ENCODE measurements at regions not wholly inside any gene's neighbourhood (a gene's known extent, or its start where the extent isn't known, plus 50 kb on each side); places are given as distances from the start of the nearest gene placed in this dataset.

DNA sequence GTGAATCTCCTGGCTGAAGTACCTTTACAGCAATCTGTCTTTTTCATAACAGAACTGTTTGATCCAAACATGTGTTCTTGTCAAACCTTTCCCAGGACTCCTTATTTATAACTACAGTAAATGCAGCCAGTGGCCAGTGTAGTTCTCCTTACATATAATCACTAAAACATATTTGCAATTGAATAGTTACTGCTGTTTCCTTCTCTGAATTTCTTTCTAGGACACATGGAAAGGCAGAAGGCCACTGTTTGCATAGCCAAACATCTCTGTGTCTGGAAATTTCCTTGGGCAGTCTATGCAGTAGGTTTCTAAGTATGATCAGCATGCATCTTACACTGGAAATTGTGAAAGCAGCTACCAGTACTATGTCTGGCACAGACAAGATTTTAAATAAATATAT is 57.4 kb upstream of the COL3A1 start:
- intact Hi-C loops (cut with DNase I), result no loop called here
- H3K27ac ChIP-seq, result no peak overlapping the region
- TF ChIP-seq POLR2AphosphoS5 (IDR thresholded peaks at IDR 0.05), result no peak
- TF ChIP-seq, protein P1, sequence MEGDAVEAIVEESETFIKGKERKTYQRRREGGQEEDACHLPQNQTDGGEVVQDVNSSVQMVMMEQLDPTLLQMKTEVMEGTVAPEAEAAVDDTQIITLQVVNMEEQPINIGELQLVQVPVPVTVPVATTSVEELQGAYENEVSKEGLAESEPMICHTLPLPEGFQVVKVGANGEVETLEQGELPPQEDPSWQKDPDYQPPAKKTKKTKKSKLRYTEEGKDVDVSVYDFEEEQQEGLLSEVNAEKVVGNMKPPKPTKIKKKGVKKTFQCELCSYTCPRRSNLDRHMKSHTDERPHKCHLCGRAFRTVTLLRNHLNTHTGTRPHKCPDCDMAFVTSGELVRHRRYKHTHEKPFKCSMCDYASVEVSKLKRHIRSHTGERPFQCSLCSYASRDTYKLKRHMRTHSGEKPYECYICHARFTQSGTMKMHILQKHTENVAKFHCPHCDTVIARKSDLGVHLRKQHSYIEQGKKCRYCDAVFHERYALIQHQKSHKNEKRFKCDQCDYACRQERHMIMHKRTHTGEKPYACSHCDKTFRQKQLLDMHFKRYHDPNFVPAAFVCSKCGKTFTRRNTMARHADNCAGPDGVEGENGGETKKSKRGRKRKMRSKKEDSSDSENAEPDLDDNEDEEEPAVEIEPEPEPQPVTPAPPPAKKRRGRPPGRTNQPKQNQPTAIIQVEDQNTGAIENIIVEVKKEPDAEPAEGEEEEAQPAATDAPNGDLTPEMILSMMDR (IDR thresholded peaks at IDR 0.05), result no peak
- no peaks in the 10 kb centered on the region for H3K9me3 ChIP-seq
- no peaks in the 10 kb centered on the region for H3K36me3 ChIP-seq
- no peaks in the 10 kb centered on the region for H3K27me3 ChIP-seq (replicated peaks; ENCODE audit: insufficient read depth)
- H3K4me1 ChIP-seq (replicated peaks), result no peaks in the 10 kb centered on the region
- H3K4me3 ChIP-seq, result no peak overlapping the region
- DNase-seq (ENCODE audit: low spot score), result no peak

DNA sequence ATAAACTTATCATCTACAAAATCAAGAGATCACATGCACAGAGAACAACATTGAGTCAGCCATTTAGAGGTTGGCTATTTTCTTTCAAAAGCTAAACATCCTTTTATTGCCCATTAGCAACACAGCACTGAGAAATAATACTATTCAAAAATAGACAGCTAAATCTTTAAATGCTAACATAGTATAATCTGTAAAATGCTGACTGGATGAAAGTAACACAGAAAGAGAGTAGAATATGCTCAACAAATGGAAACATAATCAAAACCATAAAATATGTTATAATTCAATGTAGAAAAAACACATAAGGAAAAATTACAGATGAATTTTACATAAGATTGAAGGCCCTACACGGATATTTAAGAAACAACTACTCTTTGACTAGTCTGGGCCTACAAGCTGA is 56.5 kb upstream of the COL3A1 start:
- Histone ChIP-seq H3K9me3 (no peaks in the 10 kb centered on the region), H3K27ac (no peak overlapping the region), H3K4me1 (replicated peaks) (no peaks in the 10 kb centered on the region), H3K27me3 (replicated peaks; ENCODE audit: insufficient read depth) (no peaks in the 10 kb centered on the region), H3K4me3 (no peak overlapping the region), H3K36me3 (no peaks in the 10 kb centered on the region)
- no peak for DNase-seq (ENCODE audit: low spot score)
- TF ChIP-seq, protein P1 (IDR thresholded peaks at IDR 0.05), result no peak
- intact Hi-C loops (cut with DNase I), result no loop called here
- WGBS, result 82% methylated on average over 1 of the region's 1 CpG

GRCh38 chr2:188919824-188920223 is 54.3 kb upstream of the COL3A1 start:
- TF ChIP-seq, protein P1 (IDR thresholded peaks at IDR 0.05), result no peak
- TF ChIP-seq POLR2A (IDR thresholded peaks at IDR 0.05) (no peak), POLR2AphosphoS5 (IDR thresholded peaks at IDR 0.05) (no peak)
- 87% methylated on average over 2 of the region's 2 CpGs for WGBS
- H3K4me1 ChIP-seq (replicated peaks), result no peaks in the 10 kb centered on the region
- no peak overlapping the region for H3K4me3 ChIP-seq
- DNase-seq (ENCODE audit: low spot score), result no peak
- intact Hi-C loops (cut with DNase I), result no loop called here
- H3K9me3 ChIP-seq, result no peaks in the 10 kb centered on the region
- no peaks in the 10 kb centered on the region for H3K36me3 ChIP-seq
- no peak overlapping the region for H3K27ac ChIP-seq
- no peaks in the 10 kb centered on the region for H3K27me3 ChIP-seq (replicated peaks; ENCODE audit: insufficient read depth)

GRCh38 chr2:188922191-188922590 is 52.0 kb upstream of the COL3A1 start:
- no peaks in the 10 kb centered on the region for H3K36me3 ChIP-seq
- WGBS, result 93% methylated on average over 1 of the region's 1 CpG
- no peak for TF ChIP-seq POLR2AphosphoS5 (IDR thresholded peaks at IDR 0.05)
- TF ChIP-seq, protein P1 (IDR thresholded peaks at IDR 0.05), result no peak
- no peak for TF ChIP-seq POLR2A (IDR thresholded peaks at IDR 0.05)
- H3K4me1 ChIP-seq (replicated peaks), result no peaks in the 10 kb centered on the region
- H3K9me3 ChIP-seq, result no peaks in the 10 kb centered on the region
- intact Hi-C loops (cut with DNase I), result no loop called here
- no peak for DNase-seq (ENCODE audit: low spot score)
- no peaks in the 10 kb centered on the region for H3K27me3 ChIP-seq (replicated peaks; ENCODE audit: insufficient read depth)
- H3K27ac ChIP-seq, result no peak overlapping the region
- H3K4me3 ChIP-seq, result no peak overlapping the region

Measured in prostate gland (tissue), 2 donors.